ENCODE measurements at regions not wholly inside any gene's neighbourhood (a gene's known extent, or its start where the extent isn't known, plus 50 kb on each side); places are given as distances from the start of the nearest gene placed in this dataset.

GRCh38 chr13:111456452-111457230 lies 136.2 kb downstream of the TEX29 start:
- Mint-ChIP-seq H3K36me3 (ENCODE audit: low read depth) (no peaks in the 10 kb centered on the region), H3K27me3 (ENCODE audit: insufficient read depth, low read depth, poor library complexity) (peaks cover 6% of the 10 kb centered on the region), H3K27ac (no peak overlapping the region), H3K4me1 (no peaks in the 10 kb centered on the region; the same call in 2 of the 3 replicates), H3K9me3 (peaks cover 6% of the 10 kb centered on the region; the same call in 1 of the 3 replicates), H3K4me3 (no peak overlapping the region)
- Histone ChIP-seq H3K9me2 (ENCODE audit: insufficient read depth) (no peaks in the 10 kb centered on the region; the same call in 1 of the 2 replicates), H3K4me1 (ENCODE audit: insufficient read depth) (no peaks in the 10 kb centered on the region), H3K36me3 (ENCODE audit: insufficient read depth) (no peaks in the 10 kb centered on the region), H3K27ac (ENCODE audit: low read depth) (no peak overlapping the region), H3K4me3 (no peak overlapping the region), H3K79me2 (replicated peaks; ENCODE audit: insufficient read depth) (no peaks in the 10 kb centered on the region), H3K4me2 (no peak overlapping the region), H4K20me1 (replicated peaks; ENCODE audit: insufficient read depth) (no peaks in the 10 kb centered on the region), H2AFZ (no peak overlapping the region), H3K27me3 (ENCODE audit: insufficient read depth) (no peaks in the 10 kb centered on the region), H3F3A (replicated peaks; ENCODE audit: low read depth) (no peaks in the 10 kb centered on the region)
- no peak for DNase-seq (ENCODE audit: low spot score)
- no peak for ATAC-seq
- no peak for TF ChIP-seq ETS1 (IDR thresholded peaks at IDR 0.05)
- no peak for TF ChIP-seq REST (IDR thresholded peaks at IDR 0.05; ENCODE audit: unreplicated experiment)
- TF ChIP-seq ZNF114 (CRISPR knock-in tag; IDR thresholded peaks at IDR 0.05) = no peak
- TF ChIP-seq EZH2phosphoT487 (IDR thresholded peaks at IDR 0.05; ENCODE audit: unreplicated experiment) = no peak
- no peak for TF ChIP-seq ZNF331 (CRISPR knock-in tag; IDR thresholded peaks at IDR 0.05; ENCODE audit: low read depth)
- no peak for TF ChIP-seq NANOG (IDR thresholded peaks at IDR 0.05; ENCODE audit: borderline replicate concordance)
- TF ChIP-seq STAT1 (IDR thresholded peaks at IDR 0.05; ENCODE audit: unreplicated experiment) = no peak
- no peak for TF ChIP-seq POLR2AphosphoS5 (IDR thresholded peaks at IDR 0.05; ENCODE audit: low read depth)
- TF ChIP-seq CTCF (conservative IDR thresholded peaks at IDR 0.05; ENCODE audit: low read depth in 2 of 2) = no peak
- TF ChIP-seq ZNF462 (CRISPR knock-in tag; IDR thresholded peaks at IDR 0.05) = no peak
- TF ChIP-seq CREB1 (CRISPR knock-in tag; IDR thresholded peaks at IDR 0.05; ENCODE audit: low read depth) = no peak
- no peak for TF ChIP-seq JUNB (IDR thresholded peaks at IDR 0.05; ENCODE audit: unreplicated experiment)
- no peak for TF ChIP-seq EZH2 (IDR thresholded peaks at IDR 0.05; ENCODE audit: low read depth, unreplicated experiment)

Measured in GM23338 (cell line).